ENCODE measurements at regions not wholly inside any gene's neighbourhood (a gene's known extent, or its start where the extent isn't known, plus 50 kb on each side); places are given as distances from the start of the nearest gene placed in this dataset.

DNA sequence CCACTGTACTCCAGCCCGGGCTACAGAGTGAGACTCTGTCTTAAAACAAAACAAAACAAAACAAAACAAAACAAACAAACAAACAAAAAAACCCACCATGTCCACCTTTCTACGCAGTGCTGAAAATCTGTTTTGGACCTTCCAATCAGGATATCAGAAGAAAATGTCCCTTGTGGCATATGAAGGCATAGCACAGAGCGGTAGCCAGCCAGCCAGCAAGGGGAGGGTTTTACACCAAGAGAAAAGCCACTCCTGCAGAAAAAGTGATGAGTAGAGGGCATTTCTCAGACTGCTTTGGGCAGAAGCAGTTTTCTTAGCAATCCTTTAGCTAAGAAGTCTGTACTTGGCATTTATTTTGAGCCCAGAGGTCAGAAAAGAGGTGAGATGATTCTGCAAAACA is 612.2 kb downstream of the TYW1 start:
- H4K20me1 ChIP-seq (ENCODE audit: insufficient read depth, low read length), result no peaks in the 10 kb centered on the region
- H3K4me3 ChIP-seq (ENCODE audit: insufficient read depth, low read depth, low read length), result no peak overlapping the region
- DNase-seq (no peak), ATAC-seq (ENCODE audit: low read depth) (no peak)
- CTCF ChIA-PET, result no interaction called here
- dilution Hi-C loops (cut with HindIII; ENCODE audit: low sequenced_read_pairs, unreplicated experiment), result no loop called here
- in situ Hi-C loops (cut with MboI; ENCODE audit: low sequenced_read_pairs), result no loop called here
- no peak overlapping the region for H4K8ac ChIP-seq (ENCODE audit: low read depth in 2 of 2, low read length in 2 of 2)
- H2BK5ac ChIP-seq (ENCODE audit: low read depth, low read length, poor library complexity, severe bottlenecking), result no peak overlapping the region
- H3K27me3 ChIP-seq (ENCODE audit: control insufficient read depth, insufficient read depth, low read length), result no peaks in the 10 kb centered on the region
- BruUV-seq (replicated peaks), result no TSS peak
- no peak overlapping the region for H2AFZ ChIP-seq (replicated peaks; ENCODE audit: low read length, poor library complexity)
- no peak overlapping the region for H2BK20ac ChIP-seq (ENCODE audit: low read depth, low read length)
- no peak overlapping the region for H3K56ac ChIP-seq (ENCODE audit: extremely low read depth, insufficient read depth, low read length)
- no peak overlapping the region for H2BK15ac ChIP-seq (ENCODE audit: low read depth, low read length)
- H4K5ac ChIP-seq (ENCODE audit: low read depth, low read length), result no peak overlapping the region
- H2AK5ac ChIP-seq (ENCODE audit: low read depth, low read length), result no peak overlapping the region
- H2BK120ac ChIP-seq (ENCODE audit: low read depth, low read length), result no peak overlapping the region
- no peaks in the 10 kb centered on the region for H3K36me3 ChIP-seq (ENCODE audit: control insufficient read depth, insufficient read depth, low read length)
- H4K91ac ChIP-seq (ENCODE audit: insufficient read depth, low read depth, low read length), result no peak overlapping the region
- no peak overlapping the region for H3K14ac ChIP-seq (replicated peaks; ENCODE audit: low read depth, low read length)
- H2AK9ac ChIP-seq (replicated peaks; ENCODE audit: low read depth, low read length, poor library complexity), result no peak overlapping the region
- H3K4me1 ChIP-seq (ENCODE audit: control insufficient read depth, insufficient read depth, low read length), result no peaks in the 10 kb centered on the region
- intact Hi-C loops (cut with micrococcal nuclease), result no loop called here
- TF ChIP-seq MXI1 (IDR thresholded peaks at IDR 0.05; ENCODE audit: borderline replicate concordance, low read depth, low read length) (no peak), RFX5 (IDR thresholded peaks at IDR 0.05; ENCODE audit: low read depth, low read length) (no peak)
- TF ChIP-seq, protein P1, sequence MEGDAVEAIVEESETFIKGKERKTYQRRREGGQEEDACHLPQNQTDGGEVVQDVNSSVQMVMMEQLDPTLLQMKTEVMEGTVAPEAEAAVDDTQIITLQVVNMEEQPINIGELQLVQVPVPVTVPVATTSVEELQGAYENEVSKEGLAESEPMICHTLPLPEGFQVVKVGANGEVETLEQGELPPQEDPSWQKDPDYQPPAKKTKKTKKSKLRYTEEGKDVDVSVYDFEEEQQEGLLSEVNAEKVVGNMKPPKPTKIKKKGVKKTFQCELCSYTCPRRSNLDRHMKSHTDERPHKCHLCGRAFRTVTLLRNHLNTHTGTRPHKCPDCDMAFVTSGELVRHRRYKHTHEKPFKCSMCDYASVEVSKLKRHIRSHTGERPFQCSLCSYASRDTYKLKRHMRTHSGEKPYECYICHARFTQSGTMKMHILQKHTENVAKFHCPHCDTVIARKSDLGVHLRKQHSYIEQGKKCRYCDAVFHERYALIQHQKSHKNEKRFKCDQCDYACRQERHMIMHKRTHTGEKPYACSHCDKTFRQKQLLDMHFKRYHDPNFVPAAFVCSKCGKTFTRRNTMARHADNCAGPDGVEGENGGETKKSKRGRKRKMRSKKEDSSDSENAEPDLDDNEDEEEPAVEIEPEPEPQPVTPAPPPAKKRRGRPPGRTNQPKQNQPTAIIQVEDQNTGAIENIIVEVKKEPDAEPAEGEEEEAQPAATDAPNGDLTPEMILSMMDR (conservative IDR thresholded peaks at IDR 0.05; ENCODE audit: low read depth, low read length), result no peak
- no peak overlapping the region for H3K9ac ChIP-seq (ENCODE audit: low read depth, low read length)
- 57% methylated on average over 1 of the region's 3 CpGs; no CpG with 5 or more reads in 1 of the 2 experiments for whole genome bisulfite sequencing, 2 experiments (ENCODE audit: extremely low coverage in 2 of 2, insufficient read length in 1 of 2)
- H3K9me1 ChIP-seq (ENCODE audit: insufficient read depth, low read length), result no peaks in the 10 kb centered on the region
- no peak overlapping the region for H3K4me2 ChIP-seq (ENCODE audit: low read depth, low read length)
- no peak overlapping the region for H3K4ac ChIP-seq (ENCODE audit: low read depth, low read length)
- H3K79me1 ChIP-seq (ENCODE audit: low read depth in 1 of 2, low read length in 2 of 2), result no peaks in the 10 kb centered on the region
- no peak overlapping the region for H3K27ac ChIP-seq (ENCODE audit: insufficient read depth, low read length)
- POLR2A ChIA-PET (ENCODE audit: unreplicated experiment), result no interaction called here
- H3K9me3 ChIP-seq (ENCODE audit: control insufficient read depth, insufficient read depth, low read length), result peaks cover 20% of the 10 kb centered on the region
- no peak overlapping the region for H3K18ac ChIP-seq (ENCODE audit: low read depth, low read length)
- no peak overlapping the region for H3K23ac ChIP-seq (ENCODE audit: low read depth, low read length)

Data from IMR-90 (cell line).